Osteocyte (in vitro differentiated cells): ENCODE measurements at regions not wholly inside any gene's neighbourhood (a gene's known extent, or its start where the extent isn't known, plus 50 kb on each side); places are given as distances from the start of the nearest gene placed in this dataset.
A peak's percentile ranks its signal among the peaks of the same experiment; 100 is the strongest.
"Not testable (repeated sequence)": the region's sequence is repeated elsewhere in the genome, so short reads cannot be mapped to it uniquely, and the experiment has no call there.

Experiments
- DNase-seq: peaks from one replicate; pipeline ENCODE4 v3.0.0; 2021; ENCODE audit warnings: mixed read lengths; ENCODE audit not compliant: unreplicated experiment; ENCODE audit errors: extremely low spot score
- H3K27ac Mint-ChIP-seq: one replicate; pipeline ENCODE4 v1.8.0; 2021; ENCODE audit warnings: mild to moderate bottlenecking, mixed read lengths; ENCODE audit not compliant: unreplicated experiment
- H3K27me3 Mint-ChIP-seq: one replicate; pipeline ENCODE4 v1.8.0; 2021; ENCODE audit warnings: mixed read lengths; ENCODE audit not compliant: unreplicated experiment
- H3K36me3 Mint-ChIP-seq: one replicate; pipeline ENCODE4 v1.8.0; 2021; ENCODE audit warnings: mixed read lengths; ENCODE audit not compliant: unreplicated experiment
- H3K4me1 Mint-ChIP-seq: one replicate; pipeline ENCODE4 v1.8.0; 2021; ENCODE audit warnings: mixed read lengths; ENCODE audit not compliant: unreplicated experiment
- H3K4me3 Mint-ChIP-seq: one replicate; pipeline ENCODE4 v1.8.0; 2021; ENCODE audit warnings: mild to moderate bottlenecking, moderate library complexity, mixed read lengths; ENCODE audit not compliant: unreplicated experiment
- H3K9me3 Mint-ChIP-seq: one replicate; pipeline ENCODE4 v1.8.0; 2021; ENCODE audit warnings: mixed read lengths; ENCODE audit not compliant: unreplicated experiment
- TF ChIP-seq, protein P1 (sequence below): fragments of 200-600 bp; sonication (generic); IDR thresholded peaks from 2 replicates; pipeline ENCODE4 v1.5.0; 2021; ENCODE audit warnings: antibody characterized with exemption, mild to moderate bottlenecking, moderate library complexity

DNA sequence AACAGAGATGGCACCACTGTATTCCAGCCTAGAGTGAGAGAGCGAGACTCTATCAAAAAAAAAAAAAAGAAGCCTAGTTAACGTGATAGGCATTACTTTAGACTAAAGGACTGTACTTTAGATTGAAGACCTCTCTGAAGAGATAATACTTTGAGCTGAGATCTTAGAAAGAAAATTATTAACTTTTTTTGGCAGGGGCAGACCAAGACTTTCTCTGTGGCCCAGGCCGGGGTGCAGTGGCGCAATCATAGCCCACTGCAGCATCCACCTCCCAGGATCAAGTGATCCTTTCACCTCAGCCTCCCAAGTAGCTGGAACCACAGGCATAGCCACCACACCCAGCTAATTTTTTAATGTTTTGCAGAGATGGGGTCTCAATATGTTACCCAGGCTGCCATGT is 75.7 kb upstream of the TNRC6A start:
- no peak for DNase-seq

DNA sequence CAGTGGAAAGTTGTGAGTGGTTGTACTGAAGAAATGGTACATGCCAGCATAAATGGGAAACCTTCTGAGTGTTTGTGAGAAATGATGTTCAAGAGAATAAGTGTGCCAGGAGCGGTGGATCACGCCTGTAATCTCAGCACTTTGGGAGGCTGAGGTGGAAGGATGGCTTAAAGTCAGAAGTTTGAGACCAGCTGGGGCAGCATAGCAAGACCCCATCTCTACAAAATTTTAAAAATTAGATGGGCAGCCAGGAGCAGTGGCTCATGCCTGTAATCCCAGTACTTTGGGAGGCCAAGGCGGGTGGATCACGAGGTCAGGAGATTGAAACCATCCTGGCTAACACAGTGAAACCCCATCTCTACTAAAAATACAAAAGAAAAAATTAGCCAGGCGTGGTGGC is 63.5 kb upstream of the TNRC6A start:
- not testable (repeated sequence) for H3K4me3 Mint-ChIP-seq, H3K36me3 Mint-ChIP-seq, H3K27ac Mint-ChIP-seq, DNase-seq, H3K9me3 Mint-ChIP-seq, H3K27me3 Mint-ChIP-seq
- H3K4me1 Mint-ChIP-seq, result peaks cover 22% of the 10 kb centered on the region

More for the DNA sequence above, 75.7 kb upstream of the TNRC6A start:
- TF ChIP-seq, protein P1, sequence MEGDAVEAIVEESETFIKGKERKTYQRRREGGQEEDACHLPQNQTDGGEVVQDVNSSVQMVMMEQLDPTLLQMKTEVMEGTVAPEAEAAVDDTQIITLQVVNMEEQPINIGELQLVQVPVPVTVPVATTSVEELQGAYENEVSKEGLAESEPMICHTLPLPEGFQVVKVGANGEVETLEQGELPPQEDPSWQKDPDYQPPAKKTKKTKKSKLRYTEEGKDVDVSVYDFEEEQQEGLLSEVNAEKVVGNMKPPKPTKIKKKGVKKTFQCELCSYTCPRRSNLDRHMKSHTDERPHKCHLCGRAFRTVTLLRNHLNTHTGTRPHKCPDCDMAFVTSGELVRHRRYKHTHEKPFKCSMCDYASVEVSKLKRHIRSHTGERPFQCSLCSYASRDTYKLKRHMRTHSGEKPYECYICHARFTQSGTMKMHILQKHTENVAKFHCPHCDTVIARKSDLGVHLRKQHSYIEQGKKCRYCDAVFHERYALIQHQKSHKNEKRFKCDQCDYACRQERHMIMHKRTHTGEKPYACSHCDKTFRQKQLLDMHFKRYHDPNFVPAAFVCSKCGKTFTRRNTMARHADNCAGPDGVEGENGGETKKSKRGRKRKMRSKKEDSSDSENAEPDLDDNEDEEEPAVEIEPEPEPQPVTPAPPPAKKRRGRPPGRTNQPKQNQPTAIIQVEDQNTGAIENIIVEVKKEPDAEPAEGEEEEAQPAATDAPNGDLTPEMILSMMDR, result no peak
- Mint-ChIP-seq H3K27ac (no peak overlapping the region), H3K4me3 (no peak overlapping the region), H3K36me3 (no peaks in the 10 kb centered on the region), H3K9me3 (no peaks in the 10 kb centered on the region), H3K4me1 (peaks cover 12% of the 10 kb centered on the region), H3K27me3 (no peaks in the 10 kb centered on the region)

DNA sequence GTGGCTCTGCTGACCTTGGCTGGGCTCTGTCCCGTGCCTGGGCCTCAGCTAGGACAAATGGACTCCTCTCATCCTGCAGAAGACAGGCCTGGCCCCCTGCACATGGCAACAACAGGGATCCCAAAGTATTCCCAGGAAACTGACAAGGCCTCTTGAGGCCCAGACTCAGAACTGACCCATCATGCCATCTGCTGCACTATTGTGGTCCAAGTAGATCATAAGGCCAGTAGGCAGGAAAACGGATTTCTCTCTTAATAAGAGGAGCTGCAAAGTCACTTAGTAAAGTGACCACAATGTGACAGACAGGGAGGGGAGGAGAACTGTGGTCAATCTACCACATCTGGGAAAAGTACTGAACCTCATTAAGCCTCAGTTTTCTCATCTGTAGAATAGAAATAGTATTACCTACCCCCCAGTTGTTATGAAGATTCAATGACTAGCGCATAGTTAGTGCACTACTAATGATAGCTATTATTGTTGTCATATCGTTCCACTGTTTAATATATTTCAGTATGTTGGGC is 62.1 kb upstream of the TNRC6A start:
- Mint-ChIP-seq H3K36me3 (no peaks in the 10 kb centered on the region), H3K27ac (peak overlapping the region; percentile 54), H3K4me3 (no peak overlapping the region), H3K27me3 (no peaks in the 10 kb centered on the region), H3K9me3 (no peaks in the 10 kb centered on the region), H3K4me1 (peaks cover 32% of the 10 kb centered on the region)
- no peak for DNase-seq
- TF ChIP-seq, protein P1, result no peak

DNA sequence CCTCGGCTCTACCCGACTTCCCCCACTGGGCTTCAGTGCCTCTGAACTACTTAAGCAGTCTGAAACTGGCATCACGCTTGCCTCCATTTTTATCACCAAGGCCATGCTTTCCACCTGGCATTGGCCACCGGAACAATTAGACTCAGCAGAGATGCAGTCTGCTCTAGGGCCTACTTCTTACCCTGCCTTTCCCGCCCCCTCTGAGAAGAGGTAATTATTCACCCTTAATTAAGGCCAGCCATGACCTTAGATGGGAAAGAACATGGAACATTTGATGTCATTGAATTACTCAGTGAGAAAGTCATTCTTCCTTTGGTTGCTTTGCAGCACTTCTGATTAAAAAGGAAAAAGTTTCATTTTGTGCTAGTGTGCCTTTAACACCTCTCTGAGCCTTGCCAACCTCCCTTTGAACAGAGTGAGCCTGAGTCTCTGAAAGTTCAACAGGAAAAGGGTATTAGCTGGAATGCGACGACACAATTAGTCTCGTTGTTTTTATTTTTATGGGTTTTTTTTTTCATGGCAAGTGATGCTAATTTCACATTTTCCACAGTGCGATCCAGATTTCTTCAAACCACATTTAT is 60.9 kb upstream of the TNRC6A start:
- H3K27ac Mint-ChIP-seq, result peak overlapping the region; percentile 99
- DNase-seq, result no peak
- no peak overlapping the region for H3K4me3 Mint-ChIP-seq
- TF ChIP-seq, protein P1, result no peak
- H3K27me3 Mint-ChIP-seq, result no peaks in the 10 kb centered on the region
- no peaks in the 10 kb centered on the region for H3K9me3 Mint-ChIP-seq
- H3K36me3 Mint-ChIP-seq, result no peaks in the 10 kb centered on the region
- peaks cover 32% of the 10 kb centered on the region for H3K4me1 Mint-ChIP-seq

DNA sequence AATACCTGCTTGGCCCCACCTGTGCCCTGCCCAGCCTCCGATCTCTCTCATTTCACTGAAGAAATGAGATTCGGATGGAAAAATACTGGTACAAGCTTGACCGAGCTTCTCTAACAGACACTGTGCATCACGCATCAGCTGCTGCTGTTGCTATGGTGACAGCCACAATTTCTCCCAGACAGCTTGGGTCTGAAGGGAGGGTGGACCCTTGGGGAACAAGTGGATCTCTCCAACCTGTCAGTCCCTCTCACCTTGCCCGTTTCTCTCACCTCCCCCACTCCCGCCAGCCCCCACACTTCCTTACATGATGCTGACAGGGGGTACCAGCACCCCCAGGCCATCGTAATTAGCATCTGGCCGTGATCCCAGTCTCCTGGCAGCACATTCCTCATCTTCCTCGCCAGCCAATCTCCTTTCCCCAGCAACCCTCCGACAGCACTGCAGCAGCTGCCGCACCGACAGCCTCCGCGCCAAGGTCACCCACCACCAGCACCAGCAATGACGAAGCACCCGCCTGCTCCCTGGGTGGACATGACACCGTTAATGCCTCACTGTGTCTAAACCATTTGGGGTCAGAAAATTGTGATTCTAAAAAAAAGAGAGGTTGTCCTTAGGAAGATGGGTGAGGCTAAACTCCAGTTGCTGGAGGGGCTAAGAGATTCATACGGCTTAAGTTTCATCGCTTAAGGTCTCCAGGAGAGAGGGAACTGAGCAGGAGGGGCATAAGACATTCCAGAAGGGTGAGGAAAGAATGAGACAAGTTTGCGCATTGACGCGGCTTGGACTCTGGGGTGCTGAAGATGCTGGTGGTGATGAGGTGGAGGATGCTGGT is 58.6 kb upstream of the TNRC6A start:
- Mint-ChIP-seq H3K27me3 (no peaks in the 10 kb centered on the region), H3K27ac (peak overlapping the region; percentile 99), H3K4me3 (peak overlapping the region; percentile 40), H3K36me3 (no peaks in the 10 kb centered on the region), H3K9me3 (no peaks in the 10 kb centered on the region), H3K4me1 (peaks cover 32% of the 10 kb centered on the region)
- DNase-seq, result peak; percentile 89
- TF ChIP-seq, protein P1, result no peak
